ENCODE measurements at regions not wholly inside any gene's neighbourhood (a gene's known extent, or its start where the extent isn't known, plus 50 kb on each side); places are given as distances from the start of the nearest gene placed in this dataset.

GRCh38 chr18:45374878-45375630, 240.2 kb upstream of the SLC14A2 start:
- TF ChIP-seq FOSL1 (IDR thresholded peaks at IDR 0.05; ENCODE audit: low read depth) (no peak), REST (IDR thresholded peaks at IDR 0.05; ENCODE audit: low read depth) (no peak), CTCF (IDR thresholded peaks at IDR 0.05 in 2 of 3, conservative IDR thresholded peaks at IDR 0.05 in 1 of 3; ENCODE audit: borderline replicate concordance in 1 of 3, insufficient read depth in 1 of 3, low read depth in 2 of 3, low read length in 2 of 3) (no peak)
